Neural progenitor cell (in vitro differentiated cells): ENCODE measurements at regions not wholly inside any gene's neighbourhood (a gene's known extent, or its start where the extent isn't known, plus 50 kb on each side); places are given as distances from the start of the nearest gene placed in this dataset.

ENCODE experiments used
- DNase-seq: peaks from one replicate; pipeline ENCODE4 v3.0.0-alpha.2; 2016; ENCODE audit warnings: low spot score
- H2AFZ ChIP-seq: fragments of 200-600 bp; sonication (generic); replicated peaks from 2 replicates; pipeline ENCODE4 v1.6.1; 2016; ENCODE audit warnings: antibody characterized with exemption
- H3F3A ChIP-seq: fragments of 200-600 bp; sonication (generic); 2 replicates; pipeline ENCODE4 v1.6.1; 2016; ENCODE audit warnings: antibody characterized with exemption, low read depth
- H3K27ac ChIP-seq: fragments of 200-600 bp; sonication (generic); 2 replicates; pipeline ENCODE4 v1.5.1; 2016; ENCODE audit warnings: mild to moderate bottlenecking
- H3K27me3 ChIP-seq: fragments of 200-600 bp; sonication (generic); 2 replicates; pipeline ENCODE4 v1.6.1; 2016; ENCODE audit warnings: mild to moderate bottlenecking, moderate library complexity
- H3K36me3 ChIP-seq: fragments of 200-600 bp; sonication (generic); 2 replicates; pipeline ENCODE4 v1.5.1; 2016
- H3K4me1 ChIP-seq: fragments of 200-600 bp; sonication (generic); 2 replicates; pipeline ENCODE4 v1.6.1; 2016; ENCODE audit warnings: mixed run types
- H3K4me2 ChIP-seq: fragments of 200-600 bp; sonication (generic); 2 replicates; pipeline ENCODE4 v1.6.1; 2016
- H3K4me3 ChIP-seq: fragments of 200-600 bp; sonication (generic); 2 replicates; pipeline ENCODE4 v1.5.1; 2016
- H3K79me2 ChIP-seq: fragments of 200-600 bp; sonication (generic); 2 replicates; pipeline ENCODE4 v1.6.1; 2016; ENCODE audit warnings: low read depth
- H3K9ac ChIP-seq: fragments of 200-600 bp; sonication (generic); 2 replicates; pipeline ENCODE4 v1.6.1; 2016
- H3K9me3 ChIP-seq: fragments of 200-600 bp; sonication (generic); 2 replicates; pipeline ENCODE4 v1.5.1; 2016; ENCODE audit warnings: low read depth
- H4K20me1 ChIP-seq: fragments of 200-600 bp; sonication (generic); 2 replicates; pipeline ENCODE4 v1.6.1; 2016; ENCODE audit warnings: low read depth
- H3K27ac Mint-ChIP-seq: 3 replicates; pipeline ENCODE4 v1.8.0; 2021; ENCODE audit warnings: mixed read lengths
- H3K27me3 Mint-ChIP-seq: 2 replicates; pipeline ENCODE4 v1.8.0; 2022; ENCODE audit warnings: low read depth, mild to moderate bottlenecking, inconsistent platforms, moderate library complexity, mixed read lengths; ENCODE audit not compliant: insufficient read depth
- H3K36me3 Mint-ChIP-seq: 3 replicates; pipeline ENCODE4 v1.8.0; 2021; ENCODE audit warnings: mixed read lengths
- H3K4me1 Mint-ChIP-seq: 3 replicates; pipeline ENCODE4 v1.8.0; 2021; ENCODE audit warnings: mixed read lengths
- H3K4me3 Mint-ChIP-seq: 3 replicates; pipeline ENCODE4 v1.8.0; 2021; ENCODE audit warnings: mild to moderate bottlenecking, moderate library complexity, mixed read lengths
- H3K9me3 Mint-ChIP-seq: 3 replicates; pipeline ENCODE4 v1.8.0; 2020; ENCODE audit warnings: mixed read lengths
- EZH2 ChIP-seq: fragments of 200-600 bp; sonication (generic); IDR thresholded peaks from 2 replicates; pipeline ENCODE4 v1.6.1; 2017; ENCODE audit warnings: antibody characterized with exemption, mild to moderate bottlenecking, moderate library complexity
- EZH2phosphoT487 ChIP-seq: fragments of 200-600 bp; sonication (generic); IDR thresholded peaks from 2 replicates; pipeline ENCODE4 v1.6.1; 2017; ENCODE audit warnings: antibody characterized with exemption
- TF ChIP-seq, protein P1 (sequence below): fragments of 200-600 bp; sonication (generic); IDR thresholded peaks from 2 replicates; pipeline ENCODE4 v1.5.1; 2017; ENCODE audit warnings: antibody characterized with exemption, mild to moderate bottlenecking

GRCh38 chr3:82080261-82080660 lies 318.8 kb upstream of the GBE1 start:
- no peaks in the 10 kb centered on the region for H3K79me2 ChIP-seq
- Mint-ChIP-seq H3K4me1 (peaks cover 9% of the 10 kb centered on the region), H3K27me3 (no peaks in the 10 kb centered on the region), H3K36me3 (no peaks in the 10 kb centered on the region), H3K9me3 (no peaks in the 10 kb centered on the region), H3K4me3 (no peak overlapping the region), H3K27ac (no peak overlapping the region)
- H2AFZ ChIP-seq: peak overlapping the region; percentile 21
- TF ChIP-seq, protein P1, sequence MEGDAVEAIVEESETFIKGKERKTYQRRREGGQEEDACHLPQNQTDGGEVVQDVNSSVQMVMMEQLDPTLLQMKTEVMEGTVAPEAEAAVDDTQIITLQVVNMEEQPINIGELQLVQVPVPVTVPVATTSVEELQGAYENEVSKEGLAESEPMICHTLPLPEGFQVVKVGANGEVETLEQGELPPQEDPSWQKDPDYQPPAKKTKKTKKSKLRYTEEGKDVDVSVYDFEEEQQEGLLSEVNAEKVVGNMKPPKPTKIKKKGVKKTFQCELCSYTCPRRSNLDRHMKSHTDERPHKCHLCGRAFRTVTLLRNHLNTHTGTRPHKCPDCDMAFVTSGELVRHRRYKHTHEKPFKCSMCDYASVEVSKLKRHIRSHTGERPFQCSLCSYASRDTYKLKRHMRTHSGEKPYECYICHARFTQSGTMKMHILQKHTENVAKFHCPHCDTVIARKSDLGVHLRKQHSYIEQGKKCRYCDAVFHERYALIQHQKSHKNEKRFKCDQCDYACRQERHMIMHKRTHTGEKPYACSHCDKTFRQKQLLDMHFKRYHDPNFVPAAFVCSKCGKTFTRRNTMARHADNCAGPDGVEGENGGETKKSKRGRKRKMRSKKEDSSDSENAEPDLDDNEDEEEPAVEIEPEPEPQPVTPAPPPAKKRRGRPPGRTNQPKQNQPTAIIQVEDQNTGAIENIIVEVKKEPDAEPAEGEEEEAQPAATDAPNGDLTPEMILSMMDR: no peak
- no peak for TF ChIP-seq EZH2phosphoT487
- TF ChIP-seq EZH2: no peak
- H3K4me3 ChIP-seq: no peak overlapping the region
- H3K9ac ChIP-seq: no peak overlapping the region
- H3K4me2 ChIP-seq: no peak overlapping the region
- H3F3A ChIP-seq: no peaks in the 10 kb centered on the region
- H3K36me3 ChIP-seq: no peaks in the 10 kb centered on the region
- no peaks in the 10 kb centered on the region for H3K27me3 ChIP-seq
- no peaks in the 10 kb centered on the region for H3K9me3 ChIP-seq
- peaks cover 11% of the 10 kb centered on the region for H3K4me1 ChIP-seq
- DNase-seq: no peak
- H4K20me1 ChIP-seq: no peaks in the 10 kb centered on the region
- H3K27ac ChIP-seq: no peak overlapping the region

GRCh38 chr3:82079335-82079890 lies 318.0 kb upstream of the GBE1 start:
- Histone ChIP-seq H3K9ac (no peak overlapping the region), H3K4me3 (no peak overlapping the region), H3K27me3 (no peaks in the 10 kb centered on the region), H3K36me3 (no peaks in the 10 kb centered on the region), H3K4me1 (peaks cover 3% of the 10 kb centered on the region), H4K20me1 (no peaks in the 10 kb centered on the region), H3F3A (no peaks in the 10 kb centered on the region), H2AFZ (peak overlapping the region; percentile 51), H3K79me2 (no peaks in the 10 kb centered on the region), H3K27ac (no peak overlapping the region), H3K9me3 (no peaks in the 10 kb centered on the region), H3K4me2 (no peak overlapping the region)
- TF ChIP-seq, protein P1: no peak
- no peak overlapping the region for H3K27ac Mint-ChIP-seq
- no peak overlapping the region for H3K4me3 Mint-ChIP-seq
- no peaks in the 10 kb centered on the region for H3K9me3 Mint-ChIP-seq
- H3K27me3 Mint-ChIP-seq: no peaks in the 10 kb centered on the region
- H3K4me1 Mint-ChIP-seq: peaks cover 1% of the 10 kb centered on the region
- DNase-seq: no peak
- no peaks in the 10 kb centered on the region for H3K36me3 Mint-ChIP-seq

GRCh38 chr3:82078246-82078645 lies 316.8 kb upstream of the GBE1 start:
- no peaks in the 10 kb centered on the region for H4K20me1 ChIP-seq
- H3K27ac Mint-ChIP-seq: no peak overlapping the region
- no peak overlapping the region for H3K4me3 Mint-ChIP-seq
- TF ChIP-seq, protein P1: no peak
- TF ChIP-seq EZH2phosphoT487: no peak
- no peak for TF ChIP-seq EZH2
- H2AFZ ChIP-seq: no peak overlapping the region
- H3K9me3 ChIP-seq: no peaks in the 10 kb centered on the region
- no peak overlapping the region for H3K27ac ChIP-seq
- H3K9ac ChIP-seq: no peak overlapping the region
- H3K9me3 Mint-ChIP-seq: no peaks in the 10 kb centered on the region
- no peaks in the 10 kb centered on the region for H3K36me3 ChIP-seq
- no peaks in the 10 kb centered on the region for H3F3A ChIP-seq
- no peaks in the 10 kb centered on the region for H3K4me1 ChIP-seq
- no peaks in the 10 kb centered on the region for H3K27me3 Mint-ChIP-seq
- no peaks in the 10 kb centered on the region for H3K36me3 Mint-ChIP-seq
- DNase-seq: no peak
- no peak overlapping the region for H3K4me2 ChIP-seq
- no peaks in the 10 kb centered on the region for H3K4me1 Mint-ChIP-seq
- H3K27me3 ChIP-seq: no peaks in the 10 kb centered on the region
- H3K79me2 ChIP-seq: no peaks in the 10 kb centered on the region
- H3K4me3 ChIP-seq: no peak overlapping the region
